ENCODE measurements at regions not wholly inside any gene's neighbourhood (a gene's known extent, or its start where the extent isn't known, plus 50 kb on each side); places are given as distances from the start of the nearest gene placed in this dataset.
A peak's percentile ranks its signal among the peaks of the same experiment; 100 is the strongest.

DNA sequence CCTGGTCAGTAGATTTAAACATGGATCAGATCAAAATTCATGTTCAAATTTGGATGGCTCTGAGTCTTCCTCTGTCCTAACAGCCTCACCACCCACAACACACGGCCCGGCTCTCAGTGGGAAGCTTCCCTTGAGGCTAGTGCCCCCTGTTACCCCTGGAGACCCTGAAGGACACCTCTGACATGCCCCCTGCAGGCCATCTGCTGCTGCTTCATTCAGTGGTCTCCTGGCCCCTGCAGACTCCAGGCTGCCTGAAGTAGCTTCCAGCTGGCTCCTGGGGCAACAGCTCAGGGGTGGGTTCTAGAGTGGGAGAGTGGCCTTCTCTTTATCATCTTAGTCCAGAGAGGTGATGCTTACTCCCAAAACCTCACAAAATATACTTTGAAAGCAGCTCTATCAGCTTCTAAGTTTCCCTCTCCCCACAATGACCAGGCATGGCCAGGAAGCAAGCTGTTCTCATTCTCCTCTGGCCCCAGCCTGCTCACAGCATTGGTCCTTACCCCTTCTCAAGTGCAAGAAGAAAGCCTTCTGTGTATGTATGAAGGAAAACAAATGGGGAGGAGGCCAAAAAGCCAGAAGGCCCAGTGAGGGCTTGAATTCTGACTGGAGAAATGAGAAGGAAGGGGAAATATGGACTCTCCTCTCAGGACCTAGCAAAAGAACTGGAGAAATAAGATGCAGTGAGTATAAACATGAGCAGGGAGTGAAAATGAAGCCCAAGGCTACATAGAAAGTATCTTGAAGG is 189.6 kb upstream of the INHBA start:
- H3K27me3 ChIP-seq (replicated peaks): no peaks in the 10 kb centered on the region
- in situ Hi-C loops (cut with HindIII; ENCODE audit: low pct_ligation_motif_present, low sequenced_read_pairs): no loop called here
- no peak for DNase-seq

DNA sequence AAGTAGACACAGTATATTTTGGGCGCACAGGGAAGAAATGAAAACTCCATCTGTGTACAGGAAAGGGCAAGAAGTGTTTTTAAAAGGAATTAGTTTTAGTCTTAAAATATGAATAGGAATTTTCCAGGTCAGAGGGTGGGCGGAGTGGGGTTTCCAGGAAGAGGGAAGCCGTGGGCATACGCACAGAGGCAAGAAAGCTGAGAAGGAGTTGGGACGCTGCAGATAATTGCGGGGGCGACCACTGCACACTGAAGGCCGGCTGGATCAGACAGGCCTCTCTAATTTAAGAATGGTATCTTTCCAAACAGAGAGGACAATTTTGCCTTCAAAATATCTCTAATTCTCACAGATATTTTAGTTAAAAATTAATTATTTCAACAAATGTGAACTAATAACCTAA is 189.1 kb upstream of the INHBA start:
- in situ Hi-C loops (cut with HindIII; ENCODE audit: low pct_ligation_motif_present, low sequenced_read_pairs): no loop called here
- H3K27ac ChIP-seq: no peak overlapping the region

More for the DNA sequence above, 189.6 kb upstream of the INHBA start:
- H3K27ac ChIP-seq: no peak overlapping the region
- no peaks in the 10 kb centered on the region for H3K36me3 ChIP-seq (replicated peaks)
- TF ChIP-seq, protein P1, sequence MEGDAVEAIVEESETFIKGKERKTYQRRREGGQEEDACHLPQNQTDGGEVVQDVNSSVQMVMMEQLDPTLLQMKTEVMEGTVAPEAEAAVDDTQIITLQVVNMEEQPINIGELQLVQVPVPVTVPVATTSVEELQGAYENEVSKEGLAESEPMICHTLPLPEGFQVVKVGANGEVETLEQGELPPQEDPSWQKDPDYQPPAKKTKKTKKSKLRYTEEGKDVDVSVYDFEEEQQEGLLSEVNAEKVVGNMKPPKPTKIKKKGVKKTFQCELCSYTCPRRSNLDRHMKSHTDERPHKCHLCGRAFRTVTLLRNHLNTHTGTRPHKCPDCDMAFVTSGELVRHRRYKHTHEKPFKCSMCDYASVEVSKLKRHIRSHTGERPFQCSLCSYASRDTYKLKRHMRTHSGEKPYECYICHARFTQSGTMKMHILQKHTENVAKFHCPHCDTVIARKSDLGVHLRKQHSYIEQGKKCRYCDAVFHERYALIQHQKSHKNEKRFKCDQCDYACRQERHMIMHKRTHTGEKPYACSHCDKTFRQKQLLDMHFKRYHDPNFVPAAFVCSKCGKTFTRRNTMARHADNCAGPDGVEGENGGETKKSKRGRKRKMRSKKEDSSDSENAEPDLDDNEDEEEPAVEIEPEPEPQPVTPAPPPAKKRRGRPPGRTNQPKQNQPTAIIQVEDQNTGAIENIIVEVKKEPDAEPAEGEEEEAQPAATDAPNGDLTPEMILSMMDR (IDR thresholded peaks at IDR 0.05; ENCODE audit: low read depth, low read length, missing control alignments): peak; percentile 59
- H3K4me3 ChIP-seq (ENCODE audit: low read depth, low read length): no peak overlapping the region

DNA sequence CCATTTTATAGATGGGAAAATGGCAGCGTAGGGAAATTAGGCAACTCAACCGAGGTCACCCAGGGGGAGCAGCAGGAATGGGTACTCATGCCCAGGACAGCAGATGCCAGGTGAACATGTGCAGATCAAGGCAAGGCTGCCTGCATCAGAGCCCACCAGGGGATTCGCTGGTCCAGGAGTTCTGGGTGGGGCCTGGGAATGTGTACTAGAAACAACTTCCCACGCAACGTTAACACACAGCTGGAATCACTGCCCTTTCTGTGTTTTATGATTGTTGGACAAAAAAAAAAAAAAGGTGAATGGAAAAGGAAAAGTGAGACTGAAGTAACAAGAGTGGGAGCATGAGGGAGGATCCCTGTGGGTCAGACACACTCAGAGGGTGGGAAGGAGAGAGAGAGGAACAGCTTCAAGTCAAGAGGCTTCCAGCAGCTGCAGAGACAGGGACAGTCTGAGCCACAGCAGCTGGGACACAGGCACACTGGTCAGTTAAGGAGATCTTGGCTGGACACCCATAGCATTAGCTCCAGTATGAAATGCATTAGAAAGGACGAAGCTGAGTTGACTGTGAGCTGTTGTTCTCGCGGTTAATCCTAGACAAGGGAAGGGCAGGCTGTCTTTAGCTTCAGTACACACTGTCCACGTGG is 187.9 kb upstream of the INHBA start:
- H3K27ac ChIP-seq: no peak overlapping the region
- in situ Hi-C loops (cut with HindIII; ENCODE audit: low pct_ligation_motif_present, low sequenced_read_pairs): no loop called here
- H3K36me3 ChIP-seq (replicated peaks): no peaks in the 10 kb centered on the region
- H3K27me3 ChIP-seq (replicated peaks): no peaks in the 10 kb centered on the region
- no peak overlapping the region for H3K4me3 ChIP-seq (ENCODE audit: low read depth, low read length)
- DNase-seq: no peak
- TF ChIP-seq, protein P1 (IDR thresholded peaks at IDR 0.05; ENCODE audit: low read depth, low read length, missing control alignments): no peak

More for the DNA sequence above, 189.1 kb upstream of the INHBA start:
- TF ChIP-seq, protein P1 (IDR thresholded peaks at IDR 0.05; ENCODE audit: low read depth, low read length, missing control alignments): no peak
- DNase-seq: no peak
- Histone ChIP-seq H3K4me3 (ENCODE audit: low read depth, low read length) (no peak overlapping the region), H3K36me3 (replicated peaks) (no peaks in the 10 kb centered on the region), H3K27me3 (replicated peaks) (no peaks in the 10 kb centered on the region)

DNA sequence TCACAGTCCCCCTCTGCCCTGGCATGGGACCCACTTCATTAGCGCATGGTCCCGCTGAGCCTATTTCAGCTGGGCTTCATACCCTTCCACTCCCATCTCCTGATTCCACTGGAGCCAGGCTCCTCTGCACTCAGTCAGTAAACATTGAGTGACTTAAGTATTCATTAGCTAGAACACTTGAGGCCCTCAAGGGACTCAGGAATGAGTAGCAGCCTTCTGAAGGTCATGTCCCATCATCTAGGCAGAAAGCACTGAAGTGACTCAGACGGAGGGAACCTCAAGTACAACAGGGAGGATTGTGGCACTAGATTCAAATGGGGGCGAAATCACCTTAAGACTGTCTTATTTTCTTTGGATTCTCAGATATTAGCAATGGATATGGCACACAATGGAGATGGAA is 186.6 kb upstream of the INHBA start:
- no peak overlapping the region for H3K4me3 ChIP-seq (ENCODE audit: low read depth, low read length)
- TF ChIP-seq, protein P1 (IDR thresholded peaks at IDR 0.05; ENCODE audit: low read depth, low read length, missing control alignments): no peak
- no peak overlapping the region for H3K27ac ChIP-seq
- H3K36me3 ChIP-seq (replicated peaks): no peaks in the 10 kb centered on the region
- no peak for DNase-seq
- in situ Hi-C loops (cut with HindIII; ENCODE audit: low pct_ligation_motif_present, low sequenced_read_pairs): no loop called here
- no peaks in the 10 kb centered on the region for H3K27me3 ChIP-seq (replicated peaks)

DNA sequence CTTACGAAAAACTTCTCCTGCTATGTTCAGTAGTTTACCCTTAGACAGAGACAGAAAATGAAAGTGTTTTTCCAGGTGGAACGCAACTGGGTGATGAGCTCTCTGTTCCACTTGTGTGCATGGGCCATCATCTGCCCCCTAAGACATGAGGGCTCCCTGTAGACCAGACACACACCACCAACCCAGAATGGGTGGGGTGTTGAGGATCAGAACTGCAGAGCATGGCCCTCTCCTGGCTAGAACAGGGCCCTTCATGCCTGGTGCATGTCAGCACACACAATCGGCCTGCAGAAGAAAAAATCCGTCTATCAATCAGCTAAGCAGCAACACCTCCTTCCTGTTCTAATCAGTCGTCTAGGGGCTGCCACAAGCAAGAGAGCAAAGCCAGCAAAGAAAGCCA is 186.2 kb upstream of the INHBA start:
- in situ Hi-C loops (cut with HindIII; ENCODE audit: low pct_ligation_motif_present, low sequenced_read_pairs): no loop called here
- DNase-seq: no peak
- no peak overlapping the region for H3K4me3 ChIP-seq (ENCODE audit: low read depth, low read length)
- H3K27me3 ChIP-seq (replicated peaks): no peaks in the 10 kb centered on the region
- no peaks in the 10 kb centered on the region for H3K36me3 ChIP-seq (replicated peaks)
- no peak overlapping the region for H3K27ac ChIP-seq
- TF ChIP-seq, protein P1 (IDR thresholded peaks at IDR 0.05; ENCODE audit: low read depth, low read length, missing control alignments): no peak

Measured in brain microvascular endothelial cell (primary cell).